WTC11 (cell line): ENCODE measurements at regions not wholly inside any gene's neighbourhood (a gene's known extent, or its start where the extent isn't known, plus 50 kb on each side); places are given as distances from the start of the nearest gene placed in this dataset.

Source experiments
- ATAC-seq: fragments of 200-7000 bp; cut with Tn5 transposase; 2 replicates; pipeline ENCODE4 v1.10.0; 2021; ENCODE audit warnings: mild to moderate bottlenecking, moderate library complexity
- CTCF ChIA-PET: fragments of 300-600 bp; sonication (Branson Sonifier 250); formaldehyde crosslinking; loops from one replicate; lab custom pipeline; 2021; ENCODE audit warnings: antibody characterized with exemption; lab: Charles Lee
- POLR2A ChIA-PET: fragments of 350-600 bp; sonication (Branson Sonifier 250); formaldehyde crosslinking; loops from one replicate; lab custom pipeline; 2021; ENCODE audit warnings: antibody characterized with exemption; lab: Charles Lee
- DNase-seq: peaks from one replicate; pipeline ENCODE4 v3.0.0; 2021; ENCODE audit warnings: low spot score
- H3K27ac Mint-ChIP-seq: 2 replicates; pipeline ENCODE4 v1.8.0; 2021; ENCODE audit warnings: mixed read lengths
- H3K27me3 Mint-ChIP-seq: 2 replicates; pipeline ENCODE4 v1.8.0; 2021; ENCODE audit warnings: low read depth, mild to moderate bottlenecking, moderate library complexity, mixed read lengths
- H3K36me3 Mint-ChIP-seq: 2 replicates; pipeline ENCODE4 v1.8.0; 2021; ENCODE audit warnings: mixed read lengths
- H3K4me1 Mint-ChIP-seq: 2 replicates; pipeline ENCODE4 v1.8.0; 2022; ENCODE audit warnings: mixed read lengths
- H3K4me3 Mint-ChIP-seq: 2 replicates; pipeline ENCODE4 v1.8.0; 2021; ENCODE audit warnings: mild to moderate bottlenecking, moderate library complexity, mixed read lengths
- H3K9me3 Mint-ChIP-seq: 2 replicates; pipeline ENCODE4 v1.8.0; 2021; ENCODE audit warnings: mixed read lengths
- CREM ChIP-seq: sonication (generic); formaldehyde crosslinking; IDR thresholded peaks from 2 replicates; pipeline ENCODE4 v1.8.1; 2022; ENCODE audit warnings: mild to moderate bottlenecking, missing genetic modification reagents, moderate library complexity
- GTF2I ChIP-seq: fragments of 250-450 bp; sonication (Bioruptor Pico); conservative IDR thresholded peaks from 2 replicates; pipeline ENCODE4 v1.4.0; 2021; ENCODE audit warnings: mild to moderate bottlenecking
- KAT7 ChIP-seq: sonication (generic); formaldehyde crosslinking; IDR thresholded peaks from 2 replicates; pipeline ENCODE4 v1.8.1; 2023; ENCODE audit warnings: missing genetic modification reagents, mild to moderate bottlenecking, borderline replicate concordance
- NFATC4 ChIP-seq: fragments of 250-450 bp; sonication (Bioruptor Pico); IDR thresholded peaks from 2 replicates; pipeline ENCODE4 v1.9.0; 2021; ENCODE audit warnings: mild to moderate bottlenecking
- PRRX2 ChIP-seq: fragments of 250-450 bp; sonication (Bioruptor Pico); IDR thresholded peaks from 2 replicates; pipeline ENCODE4 v1.8.0; 2021; ENCODE audit warnings: mild to moderate bottlenecking
- RORB ChIP-seq: fragments of 250-450 bp; sonication (Bioruptor Pico); IDR thresholded peaks from 2 replicates; pipeline ENCODE4 v1.9.0; 2021; ENCODE audit warnings: mild to moderate bottlenecking
- SMAD3 ChIP-seq: sonication (generic); formaldehyde crosslinking; IDR thresholded peaks from 2 replicates; pipeline ENCODE4 v1.8.0; 2022; ENCODE audit warnings: missing genetic modification reagents, mild to moderate bottlenecking, borderline replicate concordance
- SOX15 ChIP-seq: fragments of 250-450 bp; sonication (Bioruptor Pico); IDR thresholded peaks from 2 replicates; pipeline ENCODE4 v1.9.0; 2021; ENCODE audit warnings: mild to moderate bottlenecking
- TEAD1 ChIP-seq: sonication (generic); formaldehyde crosslinking; IDR thresholded peaks from 2 replicates; pipeline ENCODE4 v1.8.0; 2022; ENCODE audit warnings: mild to moderate bottlenecking, missing genetic modification reagents
- ZNF121 ChIP-seq: sonication (generic); formaldehyde crosslinking; IDR thresholded peaks from 2 replicates; pipeline ENCODE4 v1.8.0; 2023; ENCODE audit warnings: missing genetic modification reagents
- ZNF317 ChIP-seq: sonication (generic); formaldehyde crosslinking; IDR thresholded peaks from 2 replicates; pipeline ENCODE4 v1.8.1; 2023; ENCODE audit warnings: low read depth, mild to moderate bottlenecking, moderate library complexity, missing genetic modification reagents, borderline replicate concordance
- ZNF671 ChIP-seq: fragments of 250-450 bp; sonication (Bioruptor Pico); IDR thresholded peaks from 2 replicates; pipeline ENCODE4 v1.8.0; 2021; ENCODE audit warnings: mild to moderate bottlenecking
- TF ChIP-seq, protein P1 (sequence below): sonication (generic); formaldehyde crosslinking; IDR thresholded peaks from 2 replicates; pipeline ENCODE4 v1.8.1; 2023; ENCODE audit warnings: mild to moderate bottlenecking, missing genetic modification reagents, borderline replicate concordance
- TF ChIP-seq, protein P2 (sequence below): fragments of 250-450 bp; sonication (Bioruptor Pico); IDR thresholded peaks from 2 replicates; pipeline ENCODE4 v1.9.0; 2021; ENCODE audit warnings: mild to moderate bottlenecking, borderline replicate concordance
- TF ChIP-seq, protein P3 (sequence below): sonication (generic); formaldehyde crosslinking; conservative IDR thresholded peaks from 2 replicates; pipeline ENCODE4 v1.8.1; 2023; ENCODE audit warnings: mild to moderate bottlenecking, low read depth, missing genetic modification reagents, moderate library complexity
- TF ChIP-seq, protein P4 (sequence below): fragments of 250-450 bp; sonication (Bioruptor Pico); IDR thresholded peaks from 2 replicates; pipeline ENCODE4 v2.1.2; 2022; ENCODE audit warnings: mild to moderate bottlenecking, moderate library complexity
- TF ChIP-seq, protein P5 (sequence below): sonication (generic); formaldehyde crosslinking; IDR thresholded peaks from 2 replicates; pipeline ENCODE4 v1.8.0; 2022; ENCODE audit warnings: mild to moderate bottlenecking, missing genetic modification reagents
- TF ChIP-seq, protein P6 (sequence below): fragments of 250-450 bp; sonication (Bioruptor Pico); IDR thresholded peaks from 2 replicates; pipeline ENCODE4 v1.9.0; 2021; ENCODE audit warnings: mild to moderate bottlenecking

DNA sequence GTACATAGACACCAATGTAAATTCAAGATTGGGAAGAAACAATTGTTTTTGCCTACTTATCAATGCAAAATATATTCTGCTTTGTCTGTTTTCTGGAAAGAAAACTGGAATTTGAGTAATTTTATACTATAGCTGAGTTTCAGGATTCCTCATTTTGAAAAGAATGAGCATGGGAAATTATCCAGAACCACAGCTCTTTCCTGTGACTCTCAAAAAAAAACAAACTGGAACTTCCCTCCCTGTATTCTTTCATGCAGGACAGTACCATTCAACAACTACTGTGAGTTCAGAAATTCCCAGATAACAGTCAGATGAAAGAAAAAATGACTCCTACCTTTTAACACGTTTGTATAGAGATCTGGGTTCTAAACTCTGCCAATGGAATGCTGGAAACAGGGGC is 372.4 kb downstream of the TGFB2 start (continued):
- TF ChIP-seq, protein P1, sequence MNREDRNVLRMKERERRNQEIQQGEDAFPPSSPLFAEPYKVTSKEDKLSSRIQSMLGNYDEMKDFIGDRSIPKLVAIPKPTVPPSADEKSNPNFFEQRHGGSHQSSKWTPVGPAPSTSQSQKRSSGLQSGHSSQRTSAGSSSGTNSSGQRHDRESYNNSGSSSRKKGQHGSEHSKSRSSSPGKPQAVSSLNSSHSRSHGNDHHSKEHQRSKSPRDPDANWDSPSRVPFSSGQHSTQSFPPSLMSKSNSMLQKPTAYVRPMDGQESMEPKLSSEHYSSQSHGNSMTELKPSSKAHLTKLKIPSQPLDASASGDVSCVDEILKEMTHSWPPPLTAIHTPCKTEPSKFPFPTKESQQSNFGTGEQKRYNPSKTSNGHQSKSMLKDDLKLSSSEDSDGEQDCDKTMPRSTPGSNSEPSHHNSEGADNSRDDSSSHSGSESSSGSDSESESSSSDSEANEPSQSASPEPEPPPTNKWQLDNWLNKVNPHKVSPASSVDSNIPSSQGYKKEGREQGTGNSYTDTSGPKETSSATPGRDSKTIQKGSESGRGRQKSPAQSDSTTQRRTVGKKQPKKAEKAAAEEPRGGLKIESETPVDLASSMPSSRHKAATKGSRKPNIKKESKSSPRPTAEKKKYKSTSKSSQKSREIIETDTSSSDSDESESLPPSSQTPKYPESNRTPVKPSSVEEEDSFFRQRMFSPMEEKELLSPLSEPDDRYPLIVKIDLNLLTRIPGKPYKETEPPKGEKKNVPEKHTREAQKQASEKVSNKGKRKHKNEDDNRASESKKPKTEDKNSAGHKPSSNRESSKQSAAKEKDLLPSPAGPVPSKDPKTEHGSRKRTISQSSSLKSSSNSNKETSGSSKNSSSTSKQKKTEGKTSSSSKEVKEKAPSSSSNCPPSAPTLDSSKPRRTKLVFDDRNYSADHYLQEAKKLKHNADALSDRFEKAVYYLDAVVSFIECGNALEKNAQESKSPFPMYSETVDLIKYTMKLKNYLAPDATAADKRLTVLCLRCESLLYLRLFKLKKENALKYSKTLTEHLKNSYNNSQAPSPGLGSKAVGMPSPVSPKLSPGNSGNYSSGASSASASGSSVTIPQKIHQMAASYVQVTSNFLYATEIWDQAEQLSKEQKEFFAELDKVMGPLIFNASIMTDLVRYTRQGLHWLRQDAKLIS (CRISPR knock-in tag) = no peak
- TF ChIP-seq GTF2I (CRISPR knock-in tag) = no peak
- TF ChIP-seq, protein P2, sequence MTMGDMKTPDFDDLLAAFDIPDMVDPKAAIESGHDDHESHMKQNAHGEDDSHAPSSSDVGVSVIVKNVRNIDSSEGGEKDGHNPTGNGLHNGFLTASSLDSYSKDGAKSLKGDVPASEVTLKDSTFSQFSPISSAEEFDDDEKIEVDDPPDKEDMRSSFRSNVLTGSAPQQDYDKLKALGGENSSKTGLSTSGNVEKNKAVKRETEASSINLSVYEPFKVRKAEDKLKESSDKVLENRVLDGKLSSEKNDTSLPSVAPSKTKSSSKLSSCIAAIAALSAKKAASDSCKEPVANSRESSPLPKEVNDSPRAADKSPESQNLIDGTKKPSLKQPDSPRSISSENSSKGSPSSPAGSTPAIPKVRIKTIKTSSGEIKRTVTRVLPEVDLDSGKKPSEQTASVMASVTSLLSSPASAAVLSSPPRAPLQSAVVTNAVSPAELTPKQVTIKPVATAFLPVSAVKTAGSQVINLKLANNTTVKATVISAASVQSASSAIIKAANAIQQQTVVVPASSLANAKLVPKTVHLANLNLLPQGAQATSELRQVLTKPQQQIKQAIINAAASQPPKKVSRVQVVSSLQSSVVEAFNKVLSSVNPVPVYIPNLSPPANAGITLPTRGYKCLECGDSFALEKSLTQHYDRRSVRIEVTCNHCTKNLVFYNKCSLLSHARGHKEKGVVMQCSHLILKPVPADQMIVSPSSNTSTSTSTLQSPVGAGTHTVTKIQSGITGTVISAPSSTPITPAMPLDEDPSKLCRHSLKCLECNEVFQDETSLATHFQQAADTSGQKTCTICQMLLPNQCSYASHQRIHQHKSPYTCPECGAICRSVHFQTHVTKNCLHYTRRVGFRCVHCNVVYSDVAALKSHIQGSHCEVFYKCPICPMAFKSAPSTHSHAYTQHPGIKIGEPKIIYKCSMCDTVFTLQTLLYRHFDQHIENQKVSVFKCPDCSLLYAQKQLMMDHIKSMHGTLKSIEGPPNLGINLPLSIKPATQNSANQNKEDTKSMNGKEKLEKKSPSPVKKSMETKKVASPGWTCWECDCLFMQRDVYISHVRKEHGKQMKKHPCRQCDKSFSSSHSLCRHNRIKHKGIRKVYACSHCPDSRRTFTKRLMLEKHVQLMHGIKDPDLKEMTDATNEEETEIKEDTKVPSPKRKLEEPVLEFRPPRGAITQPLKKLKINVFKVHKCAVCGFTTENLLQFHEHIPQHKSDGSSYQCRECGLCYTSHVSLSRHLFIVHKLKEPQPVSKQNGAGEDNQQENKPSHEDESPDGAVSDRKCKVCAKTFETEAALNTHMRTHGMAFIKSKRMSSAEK (CRISPR knock-in tag) = no peak
- TF ChIP-seq KAT7 = no peak

DNA sequence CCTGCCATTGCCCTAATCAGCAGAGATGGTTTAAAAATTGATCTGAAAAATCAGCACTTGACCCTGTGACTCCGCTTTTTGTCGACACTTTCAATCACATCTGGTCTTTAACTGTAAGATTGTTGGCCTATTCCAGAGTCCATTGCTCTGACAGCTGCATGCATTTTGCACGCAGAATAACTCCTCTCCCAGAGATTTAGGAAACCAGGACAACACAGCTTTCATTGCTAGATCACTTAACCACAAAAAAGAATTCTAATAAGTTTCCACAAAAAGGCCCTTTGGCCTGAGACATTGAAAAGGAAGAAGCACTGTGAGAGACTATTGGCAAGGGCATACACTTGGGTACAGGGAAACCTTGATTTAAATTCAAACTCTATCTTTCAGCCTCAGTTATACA is 373.1 kb downstream of the TGFB2 start:
- ATAC-seq = no peak

DNA sequence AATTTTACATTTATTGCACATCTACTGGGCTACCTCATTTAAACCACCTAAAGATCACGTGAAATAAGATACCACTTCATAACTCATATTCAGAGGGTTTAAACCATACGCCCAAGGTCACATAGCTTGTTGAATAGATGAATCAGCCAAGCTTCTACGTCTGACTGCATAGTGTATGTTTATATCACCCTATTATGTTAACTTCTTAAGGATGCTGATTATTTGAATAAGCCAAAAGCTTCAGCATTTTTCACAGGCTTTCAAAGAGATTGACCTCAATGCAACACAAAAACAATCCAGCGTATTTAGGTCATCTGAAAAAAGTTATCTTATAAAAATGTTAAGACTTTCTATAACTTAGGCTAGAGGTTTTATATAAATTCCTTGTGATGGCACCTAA is 373.8 kb downstream of the TGFB2 start:
- Mint-ChIP-seq H3K27ac (no peak overlapping the region), H3K36me3 (peaks cover 4% of the 10 kb centered on the region), H3K4me3 (no peak overlapping the region), H3K4me1 (no peaks in the 10 kb centered on the region), H3K27me3 (no peaks in the 10 kb centered on the region), H3K9me3 (peaks cover 17% of the 10 kb centered on the region)
- ChIA-PET POLR2A (no interaction called here), CTCF (no interaction called here)
- DNase-seq (no peak), ATAC-seq (no peak)
- TF ChIP-seq ZNF317 (CRISPR knock-in tag) (no peak), PRRX2 (CRISPR knock-in tag) (no peak), NFATC4 (CRISPR knock-in tag) (no peak), ZNF671 (CRISPR knock-in tag) (no peak)
- TF ChIP-seq, protein P3, sequence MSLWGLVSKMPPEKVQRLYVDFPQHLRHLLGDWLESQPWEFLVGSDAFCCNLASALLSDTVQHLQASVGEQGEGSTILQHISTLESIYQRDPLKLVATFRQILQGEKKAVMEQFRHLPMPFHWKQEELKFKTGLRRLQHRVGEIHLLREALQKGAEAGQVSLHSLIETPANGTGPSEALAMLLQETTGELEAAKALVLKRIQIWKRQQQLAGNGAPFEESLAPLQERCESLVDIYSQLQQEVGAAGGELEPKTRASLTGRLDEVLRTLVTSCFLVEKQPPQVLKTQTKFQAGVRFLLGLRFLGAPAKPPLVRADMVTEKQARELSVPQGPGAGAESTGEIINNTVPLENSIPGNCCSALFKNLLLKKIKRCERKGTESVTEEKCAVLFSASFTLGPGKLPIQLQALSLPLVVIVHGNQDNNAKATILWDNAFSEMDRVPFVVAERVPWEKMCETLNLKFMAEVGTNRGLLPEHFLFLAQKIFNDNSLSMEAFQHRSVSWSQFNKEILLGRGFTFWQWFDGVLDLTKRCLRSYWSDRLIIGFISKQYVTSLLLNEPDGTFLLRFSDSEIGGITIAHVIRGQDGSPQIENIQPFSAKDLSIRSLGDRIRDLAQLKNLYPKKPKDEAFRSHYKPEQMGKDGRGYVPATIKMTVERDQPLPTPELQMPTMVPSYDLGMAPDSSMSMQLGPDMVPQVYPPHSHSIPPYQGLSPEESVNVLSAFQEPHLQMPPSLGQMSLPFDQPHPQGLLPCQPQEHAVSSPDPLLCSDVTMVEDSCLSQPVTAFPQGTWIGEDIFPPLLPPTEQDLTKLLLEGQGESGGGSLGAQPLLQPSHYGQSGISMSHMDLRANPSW = no peak
- TF ChIP-seq, protein P4, sequence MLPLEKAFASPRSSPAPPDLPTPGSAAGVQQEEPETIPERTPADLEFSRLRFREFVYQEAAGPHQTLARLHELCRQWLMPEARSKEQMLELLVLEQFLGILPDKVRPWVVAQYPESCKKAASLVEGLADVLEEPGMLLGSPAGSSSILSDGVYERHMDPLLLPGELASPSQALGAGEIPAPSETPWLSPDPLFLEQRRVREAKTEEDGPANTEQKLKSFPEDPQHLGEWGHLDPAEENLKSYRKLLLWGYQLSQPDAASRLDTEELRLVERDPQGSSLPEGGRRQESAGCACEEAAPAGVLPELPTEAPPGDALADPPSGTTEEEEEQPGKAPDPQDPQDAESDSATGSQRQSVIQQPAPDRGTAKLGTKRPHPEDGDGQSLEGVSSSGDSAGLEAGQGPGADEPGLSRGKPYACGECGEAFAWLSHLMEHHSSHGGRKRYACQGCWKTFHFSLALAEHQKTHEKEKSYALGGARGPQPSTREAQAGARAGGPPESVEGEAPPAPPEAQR (CRISPR knock-in tag) = no peak
- TF ChIP-seq, protein P5, sequence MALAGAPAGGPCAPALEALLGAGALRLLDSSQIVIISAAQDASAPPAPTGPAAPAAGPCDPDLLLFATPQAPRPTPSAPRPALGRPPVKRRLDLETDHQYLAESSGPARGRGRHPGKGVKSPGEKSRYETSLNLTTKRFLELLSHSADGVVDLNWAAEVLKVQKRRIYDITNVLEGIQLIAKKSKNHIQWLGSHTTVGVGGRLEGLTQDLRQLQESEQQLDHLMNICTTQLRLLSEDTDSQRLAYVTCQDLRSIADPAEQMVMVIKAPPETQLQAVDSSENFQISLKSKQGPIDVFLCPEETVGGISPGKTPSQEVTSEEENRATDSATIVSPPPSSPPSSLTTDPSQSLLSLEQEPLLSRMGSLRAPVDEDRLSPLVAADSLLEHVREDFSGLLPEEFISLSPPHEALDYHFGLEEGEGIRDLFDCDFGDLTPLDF (CRISPR knock-in tag) = no peak

More for the DNA sequence above, 373.1 kb downstream of the TGFB2 start:
- POLR2A ChIA-PET = no interaction called here
- Mint-ChIP-seq H3K9me3 (peaks cover 17% of the 10 kb centered on the region), H3K36me3 (peaks cover 4% of the 10 kb centered on the region), H3K27ac (no peak overlapping the region), H3K4me3 (no peak overlapping the region), H3K4me1 (no peaks in the 10 kb centered on the region), H3K27me3 (no peaks in the 10 kb centered on the region)
- CTCF ChIA-PET = no interaction called here
- DNase-seq = no peak
- TF ChIP-seq SOX15 (CRISPR knock-in tag) = no peak
- TF ChIP-seq KAT7 = no peak
- TF ChIP-seq RORB (CRISPR knock-in tag) = no peak
- TF ChIP-seq, protein P6, sequence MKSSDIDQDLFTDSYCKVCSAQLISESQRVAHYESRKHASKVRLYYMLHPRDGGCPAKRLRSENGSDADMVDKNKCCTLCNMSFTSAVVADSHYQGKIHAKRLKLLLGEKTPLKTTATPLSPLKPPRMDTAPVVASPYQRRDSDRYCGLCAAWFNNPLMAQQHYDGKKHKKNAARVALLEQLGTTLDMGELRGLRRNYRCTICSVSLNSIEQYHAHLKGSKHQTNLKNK (CRISPR knock-in tag) = no peak
- TF ChIP-seq SMAD3 (CRISPR knock-in tag) = no peak
- no peak for TF ChIP-seq ZNF121
- no peak for TF ChIP-seq TEAD1 (CRISPR knock-in tag)
- TF ChIP-seq CREM (CRISPR knock-in tag) = no peak
- TF ChIP-seq, protein P3 = no peak
